MM.1S (cell line): ENCODE measurements at regions not wholly inside any gene's neighbourhood (a gene's known extent, or its start where the extent isn't known, plus 50 kb on each side); places are given as distances from the start of the nearest gene placed in this dataset.
A peak's percentile ranks its signal among the peaks of the same experiment; 100 is the strongest.

Experiments used
- DNase-seq: peaks from one replicate; pipeline ENCODE4 v3.0.0-alpha.2; 2015
- H2AFZ ChIP-seq: fragments of 300-600 bp; sonication (generic); 2 replicates; pipeline ENCODE4 v1.6.0; 2016; ENCODE audit warnings: antibody characterized with exemption, low read length
- H3F3A ChIP-seq: fragments of 300-600 bp; sonication (generic); 2 replicates; pipeline ENCODE4 v1.6.1; 2016; ENCODE audit warnings: mild to moderate bottlenecking, antibody characterized with exemption, low read length, moderate library complexity, mixed read lengths; ENCODE audit not compliant: insufficient read depth
- H3K27ac ChIP-seq: fragments of 300-600 bp; sonication (generic); 2 replicates; pipeline ENCODE4 v1.5.1; 2016; ENCODE audit warnings: mild to moderate bottlenecking, low read length
- H3K27me3 ChIP-seq: fragments of 300-600 bp; sonication (generic); replicated peaks from 2 replicates; pipeline ENCODE4 v1.6.0; 2016; ENCODE audit warnings: low read length; ENCODE audit not compliant: insufficient read depth
- H3K36me3 ChIP-seq: fragments of 300-600 bp; sonication (generic); replicated peaks from 2 replicates; pipeline ENCODE4 v1.6.1; 2016; ENCODE audit warnings: mild to moderate bottlenecking, low read length, mixed read lengths; ENCODE audit not compliant: insufficient read depth
- H3K4me1 ChIP-seq: fragments of 300-600 bp; sonication (generic); 2 replicates; pipeline ENCODE4 v1.6.1; 2016; ENCODE audit warnings: low read length, mixed read lengths
- H3K4me2 ChIP-seq: fragments of 300-600 bp; sonication (generic); 2 replicates; pipeline ENCODE4 v1.6.0; 2016; ENCODE audit warnings: low read depth, low read length
- H3K4me3 ChIP-seq: fragments of 300-600 bp; sonication (generic); 2 replicates; pipeline ENCODE4 v1.5.1; 2016; ENCODE audit warnings: low read length, mixed read lengths
- H3K79me2 ChIP-seq: fragments of 300-600 bp; sonication (generic); 2 replicates; pipeline ENCODE4 v1.6.1; 2016; ENCODE audit warnings: mixed run types, low read length, mixed read lengths
- H3K9ac ChIP-seq: fragments of 300-600 bp; sonication (generic); 2 replicates; pipeline ENCODE4 v1.6.1; 2016; ENCODE audit warnings: low read length, mixed read lengths
- H3K9me2 ChIP-seq: fragments of 300-600 bp; sonication (generic); replicated peaks from 2 replicates; pipeline ENCODE4 v1.6.1; 2016; ENCODE audit warnings: mild to moderate bottlenecking, low read length, mixed read lengths; ENCODE audit not compliant: insufficient read depth
- H3K9me3 ChIP-seq: fragments of 300-600 bp; sonication (generic); replicated peaks from 2 replicates; pipeline ENCODE4 v1.6.1; 2016; ENCODE audit warnings: mild to moderate bottlenecking, low read length, mixed read lengths; ENCODE audit not compliant: insufficient read depth
- H4K20me1 ChIP-seq: fragments of 300-600 bp; sonication (generic); 2 replicates; pipeline ENCODE4 v1.6.1; 2016; ENCODE audit warnings: mild to moderate bottlenecking, low read length, moderate library complexity, mixed read lengths; ENCODE audit not compliant: insufficient read depth
- CTCF ChIP-seq: fragments of 300-600 bp; sonication (generic); IDR thresholded peaks from 2 replicates; pipeline ENCODE4 v1.5.1; 2016; ENCODE audit warnings: antibody characterized with exemption, low read length, mixed read lengths
- EZH2 ChIP-seq: fragments of 300-600 bp; sonication (generic); optimal IDR thresholded peaks from 2 replicates; pipeline ENCODE3; 2017; ENCODE audit warnings: low read depth, mild to moderate bottlenecking, antibody characterized with exemption, low read length, mixed read lengths
- EZH2phosphoT487 ChIP-seq: fragments of 300-600 bp; sonication (generic); IDR thresholded peaks from 2 replicates; pipeline ENCODE4 v1.6.1; 2018; ENCODE audit warnings: antibody characterized with exemption, low read length

DNA sequence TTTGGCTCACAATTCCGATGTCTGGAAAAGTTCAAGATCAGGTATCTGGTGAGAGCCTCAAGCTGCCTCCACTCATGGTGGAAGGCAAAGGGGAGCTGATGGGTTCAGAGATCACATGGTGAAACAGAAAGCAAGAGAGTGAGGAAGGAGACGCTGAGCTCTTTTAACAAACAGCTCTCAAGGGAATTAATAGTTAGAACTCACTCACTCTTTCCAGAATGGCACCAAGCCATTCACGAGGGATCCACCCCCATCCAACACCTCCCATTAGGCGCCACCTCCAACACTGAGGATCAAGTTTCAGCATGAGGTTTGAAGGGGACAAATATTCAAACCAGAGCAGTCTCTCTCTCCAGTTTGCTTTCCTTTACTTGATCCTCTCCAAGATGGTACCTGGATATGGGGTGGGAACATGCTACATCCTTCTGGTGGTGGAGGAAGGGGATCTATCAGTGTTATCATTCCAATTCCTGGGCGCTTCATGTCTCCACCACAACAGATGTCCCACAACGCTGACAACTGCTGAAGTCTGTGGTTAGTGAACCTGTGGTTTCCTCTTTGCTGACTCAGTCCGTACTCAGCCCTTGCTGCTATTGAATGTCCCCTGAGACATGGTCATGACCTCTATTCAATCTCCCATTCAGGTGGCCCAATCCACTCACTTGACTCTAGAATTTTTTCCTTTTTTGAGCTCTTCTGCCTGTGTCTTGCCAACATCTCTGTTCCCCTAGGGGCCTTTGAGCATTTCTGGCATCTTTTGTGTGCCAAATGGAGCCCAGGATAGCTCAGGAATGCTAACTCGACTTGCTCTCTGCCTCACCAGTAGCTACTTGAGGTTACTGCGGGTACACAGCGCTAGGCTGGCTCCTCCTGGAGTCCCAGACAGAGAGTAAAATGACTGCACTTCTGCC, 395.2 kb downstream of the MID1IP1 start:
- Histone ChIP-seq H3K36me3 (no peaks in the 10 kb centered on the region), H3K79me2 (no peaks in the 10 kb centered on the region), H3K9me2 (no peaks in the 10 kb centered on the region), H3K27me3 (no peaks in the 10 kb centered on the region), H3F3A (peaks cover 10% of the 10 kb centered on the region), H3K4me3 (peak overlapping the region; percentile 48; the same call in 1 of the 2 replicates), H3K27ac (peak overlapping the region; percentile 98), H3K4me2 (peak overlapping the region; percentile 80), H3K9me3 (no peaks in the 10 kb centered on the region), H3K9ac (peak overlapping the region; percentile 60), H3K4me1 (peaks cover 30% of the 10 kb centered on the region), H4K20me1 (no peaks in the 10 kb centered on the region), H2AFZ (peak overlapping the region; percentile 50)
- DNase-seq, result peak; percentile 91
- TF ChIP-seq CTCF, result 0 out of 2 replicates have a peak, but pooled peaks have one; percentile 3
- no peak for TF ChIP-seq EZH2
- no peak for TF ChIP-seq EZH2phosphoT487

DNA sequence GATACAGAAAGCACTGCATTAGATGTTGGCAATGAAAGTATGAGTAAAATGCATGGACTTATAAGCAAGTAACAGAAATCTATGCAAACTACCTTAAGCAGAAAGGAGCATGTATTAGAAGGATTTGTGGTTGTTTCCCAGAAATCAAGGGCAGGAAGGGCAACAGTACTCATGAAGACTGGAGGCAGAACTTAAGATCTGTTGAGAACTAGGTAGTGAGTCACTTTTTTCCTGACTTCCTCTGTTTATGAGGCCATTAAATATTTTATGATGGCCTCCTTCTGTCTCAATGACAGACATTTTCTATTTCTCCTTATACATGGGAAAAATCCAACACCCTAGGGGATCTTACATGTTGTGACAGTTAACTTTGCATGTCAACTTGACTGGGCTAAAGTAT, 398.2 kb downstream of the MID1IP1 start:
- H3K9me2 ChIP-seq, result no peaks in the 10 kb centered on the region
- H3K27me3 ChIP-seq, result no peaks in the 10 kb centered on the region
- H3K79me2 ChIP-seq, result no peaks in the 10 kb centered on the region
- H4K20me1 ChIP-seq, result no peaks in the 10 kb centered on the region
- H3K4me3 ChIP-seq, result no peak overlapping the region
- DNase-seq, result no peak
- no peaks in the 10 kb centered on the region for H3K36me3 ChIP-seq
- H3K4me2 ChIP-seq, result no peak overlapping the region
- no peak overlapping the region for H3K27ac ChIP-seq
- H2AFZ ChIP-seq, result no peak overlapping the region
- H3K9ac ChIP-seq, result no peak overlapping the region
- peaks cover 10% of the 10 kb centered on the region for H3F3A ChIP-seq
- peaks cover 30% of the 10 kb centered on the region for H3K4me1 ChIP-seq
- no peaks in the 10 kb centered on the region for H3K9me3 ChIP-seq
- TF ChIP-seq CTCF, result no peak
- TF ChIP-seq EZH2, result no peak
- TF ChIP-seq EZH2phosphoT487, result no peak

DNA sequence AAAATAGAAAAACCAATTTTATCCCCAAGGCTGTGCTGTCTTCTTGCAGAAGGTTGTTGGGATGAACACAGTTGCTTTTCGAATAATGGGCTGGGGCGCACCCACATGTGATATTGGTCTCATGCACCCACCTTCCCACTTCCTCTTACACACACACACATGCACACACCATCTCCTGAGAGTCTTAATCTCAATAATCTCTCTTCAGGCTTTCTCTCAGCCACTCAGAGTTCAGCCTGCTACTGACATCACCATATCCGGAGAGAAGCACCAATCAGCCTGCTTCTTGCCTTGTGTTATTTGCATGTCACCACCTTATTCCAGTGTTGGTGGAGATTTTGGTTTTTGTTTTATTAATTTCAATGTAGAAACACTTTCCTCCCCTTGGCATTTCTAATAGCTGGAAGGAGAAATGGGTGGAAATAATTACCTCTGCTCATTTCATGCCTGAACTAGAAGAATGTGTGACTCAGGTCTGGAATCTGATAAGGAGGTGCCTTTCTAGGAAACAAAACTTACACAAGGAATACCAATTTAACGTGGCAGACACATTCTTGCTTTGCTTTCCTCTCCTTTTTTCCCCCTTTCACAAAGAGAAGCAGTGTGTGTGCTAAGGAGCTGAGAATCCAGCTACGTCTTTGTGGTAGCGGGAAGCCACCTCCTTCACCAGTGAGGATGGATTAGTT, 400.2 kb downstream of the MID1IP1 start:
- Histone ChIP-seq H3K36me3 (no peaks in the 10 kb centered on the region), H3F3A (peaks cover 10% of the 10 kb centered on the region), H3K27ac (no peak overlapping the region), H3K4me3 (no peak overlapping the region), H4K20me1 (no peaks in the 10 kb centered on the region), H3K4me2 (no peak overlapping the region), H2AFZ (no peak overlapping the region), H3K9me2 (no peaks in the 10 kb centered on the region), H3K27me3 (no peaks in the 10 kb centered on the region), H3K9me3 (no peaks in the 10 kb centered on the region), H3K4me1 (peaks cover 17% of the 10 kb centered on the region), H3K9ac (no peak overlapping the region), H3K79me2 (no peaks in the 10 kb centered on the region)
- DNase-seq, result no peak
- TF ChIP-seq EZH2phosphoT487 (no peak), EZH2 (no peak), CTCF (no peak)
